ENCODE measurements at regions not wholly inside any gene's neighbourhood (a gene's known extent, or its start where the extent isn't known, plus 50 kb on each side); places are given as distances from the start of the nearest gene placed in this dataset.
"Not testable (repeated sequence)": the region's sequence is repeated elsewhere in the genome, so short reads cannot be mapped to it uniquely, and the experiment has no call there.

- not testable (repeated sequence) for ATAC-seq (ENCODE audit: low read depth in 2 of 2); H3K27ac Mint-ChIP-seq
Measured at GRCh38 chr1:121073852-121074251, 110.3 kb downstream of the FAM72B start.

GRCh38 chr1:121075254-121075805, 108.8 kb downstream of the FAM72B start:
- not testable (repeated sequence) for H3K4me1 Mint-ChIP-seq; H3K27ac ChIP-seq (ENCODE audit: insufficient read depth, low read length, poor library complexity, severe bottlenecking); H3K36me3 Mint-ChIP-seq; H3K36me3 ChIP-seq (ENCODE audit: control insufficient read depth, insufficient read depth, low read length); DNase-seq; H3K27ac Mint-ChIP-seq; H3K27me3 ChIP-seq (ENCODE audit: control insufficient read depth, insufficient read depth, low read length); ATAC-seq (ENCODE audit: low read depth in 2 of 2); H3K4me3 Mint-ChIP-seq; H3K4me3 ChIP-seq (ENCODE audit: low read depth, low read length); H3K9me3 Mint-ChIP-seq; H3K9me3 ChIP-seq (ENCODE audit: control insufficient read depth in 2 of 2, low read length in 2 of 2); H3K4me1 ChIP-seq (ENCODE audit: control insufficient read depth, insufficient read depth, low read length, poor library complexity, severe bottlenecking)
- H3K27me3 Mint-ChIP-seq = peaks cover 11% of the 10 kb centered on the region

More at GRCh38 chr1:121073852-121074251, 110.3 kb downstream of the FAM72B start:
- not testable (repeated sequence) for H3K27ac ChIP-seq (ENCODE audit: insufficient read depth, low read length, poor library complexity, severe bottlenecking); H3K27me3 ChIP-seq (ENCODE audit: control insufficient read depth, insufficient read depth, low read length); H3K9me3 Mint-ChIP-seq; H3K4me1 Mint-ChIP-seq; H3K9me3 ChIP-seq (ENCODE audit: control insufficient read depth in 2 of 2, low read length in 2 of 2); H3K4me3 ChIP-seq (ENCODE audit: low read depth, low read length); H3K4me1 ChIP-seq (ENCODE audit: control insufficient read depth, insufficient read depth, low read length, poor library complexity, severe bottlenecking); H3K4me3 Mint-ChIP-seq; DNase-seq; H3K27me3 Mint-ChIP-seq; H3K36me3 ChIP-seq (ENCODE audit: control insufficient read depth, insufficient read depth, low read length); H3K36me3 Mint-ChIP-seq

GRCh38 chr1:121076674-121077073, 107.5 kb downstream of the FAM72B start:
- not testable (repeated sequence) for H3K9me3 ChIP-seq (ENCODE audit: control insufficient read depth in 2 of 2, low read length in 2 of 2); H3K4me3 Mint-ChIP-seq; H3K9me3 Mint-ChIP-seq; H3K4me3 ChIP-seq (ENCODE audit: low read depth, low read length); H3K36me3 Mint-ChIP-seq; H3K4me1 ChIP-seq (ENCODE audit: control insufficient read depth, insufficient read depth, low read length, poor library complexity, severe bottlenecking); ATAC-seq (ENCODE audit: low read depth in 2 of 2); H3K27ac ChIP-seq (ENCODE audit: insufficient read depth, low read length, poor library complexity, severe bottlenecking); H3K36me3 ChIP-seq (ENCODE audit: control insufficient read depth, insufficient read depth, low read length); H3K4me1 Mint-ChIP-seq; DNase-seq; H3K27ac Mint-ChIP-seq; H3K27me3 ChIP-seq (ENCODE audit: control insufficient read depth, insufficient read depth, low read length)
- peaks cover 14% of the 10 kb centered on the region for H3K27me3 Mint-ChIP-seq

GRCh38 chr1:121079655-121080054, 104.5 kb downstream of the FAM72B start:
- ATAC-seq (ENCODE audit: low read depth in 2 of 2); H3K36me3 Mint-ChIP-seq; DNase-seq; H3K27ac Mint-ChIP-seq; H3K4me1 ChIP-seq (ENCODE audit: control insufficient read depth, insufficient read depth, low read length, poor library complexity, severe bottlenecking); H3K4me3 ChIP-seq (ENCODE audit: low read depth, low read length); H3K27ac ChIP-seq (ENCODE audit: insufficient read depth, low read length, poor library complexity, severe bottlenecking); H3K9me3 Mint-ChIP-seq; H3K9me3 ChIP-seq (ENCODE audit: control insufficient read depth in 2 of 2, low read length in 2 of 2); H3K4me3 Mint-ChIP-seq; H3K27me3 ChIP-seq (ENCODE audit: control insufficient read depth, insufficient read depth, low read length); H3K36me3 ChIP-seq (ENCODE audit: control insufficient read depth, insufficient read depth, low read length); H3K4me1 Mint-ChIP-seq: not testable (repeated sequence)
- peaks cover 15% of the 10 kb centered on the region for H3K27me3 Mint-ChIP-seq

- peak in 1 of 3 donors; percentile 50 for DNase-seq
- H3K4me1 ChIP-seq (ENCODE audit: control insufficient read depth, insufficient read depth, low read length, poor library complexity, severe bottlenecking); H3K36me3 Mint-ChIP-seq; H3K27ac ChIP-seq (ENCODE audit: insufficient read depth, low read length, poor library complexity, severe bottlenecking); H3K4me1 Mint-ChIP-seq; ATAC-seq (ENCODE audit: low read depth in 2 of 2); H3K4me3 ChIP-seq (ENCODE audit: low read depth, low read length); H3K9me3 Mint-ChIP-seq; H3K9me3 ChIP-seq (ENCODE audit: control insufficient read depth in 2 of 2, low read length in 2 of 2); H3K27me3 ChIP-seq (ENCODE audit: control insufficient read depth, insufficient read depth, low read length); H3K36me3 ChIP-seq (ENCODE audit: control insufficient read depth, insufficient read depth, low read length); H3K27ac Mint-ChIP-seq; H3K4me3 Mint-ChIP-seq: not testable (repeated sequence)
- H3K27me3 Mint-ChIP-seq = peaks cover 15% of the 10 kb centered on the region
Measured at GRCh38 chr1:121080197-121080903, 103.8 kb downstream of the FAM72B start.

- H3K4me1 Mint-ChIP-seq; H3K36me3 Mint-ChIP-seq; ATAC-seq (ENCODE audit: low read depth in 2 of 2); H3K4me3 ChIP-seq (ENCODE audit: low read depth, low read length); H3K36me3 ChIP-seq (ENCODE audit: control insufficient read depth, insufficient read depth, low read length); H3K9me3 ChIP-seq (ENCODE audit: control insufficient read depth in 2 of 2, low read length in 2 of 2); H3K27me3 ChIP-seq (ENCODE audit: control insufficient read depth, insufficient read depth, low read length); DNase-seq; H3K4me3 Mint-ChIP-seq; H3K9me3 Mint-ChIP-seq; H3K27ac Mint-ChIP-seq; H3K4me1 ChIP-seq (ENCODE audit: control insufficient read depth, insufficient read depth, low read length, poor library complexity, severe bottlenecking); H3K27ac ChIP-seq (ENCODE audit: insufficient read depth, low read length, poor library complexity, severe bottlenecking): not testable (repeated sequence)
- peaks cover 15% of the 10 kb centered on the region for H3K27me3 Mint-ChIP-seq
Measured at GRCh38 chr1:121080904-121081264, 103.3 kb downstream of the FAM72B start.

GRCh38 chr1:121081625-121082199, 102.4 kb downstream of the FAM72B start:
- not testable (repeated sequence) for H3K36me3 ChIP-seq (ENCODE audit: control insufficient read depth, insufficient read depth, low read length); H3K9me3 ChIP-seq (ENCODE audit: control insufficient read depth in 2 of 2, low read length in 2 of 2); H3K4me3 Mint-ChIP-seq; H3K4me1 ChIP-seq (ENCODE audit: control insufficient read depth, insufficient read depth, low read length, poor library complexity, severe bottlenecking); H3K27ac Mint-ChIP-seq; H3K4me1 Mint-ChIP-seq; DNase-seq; H3K27ac ChIP-seq (ENCODE audit: insufficient read depth, low read length, poor library complexity, severe bottlenecking); H3K27me3 ChIP-seq (ENCODE audit: control insufficient read depth, insufficient read depth, low read length); H3K9me3 Mint-ChIP-seq; H3K4me3 ChIP-seq (ENCODE audit: low read depth, low read length); H3K36me3 Mint-ChIP-seq; ATAC-seq (ENCODE audit: low read depth in 2 of 2)
- H3K27me3 Mint-ChIP-seq = peaks cover 15% of the 10 kb centered on the region

GRCh38 chr1:121082995-121083394, 101.1 kb downstream of the FAM72B start:
- H3K4me1 ChIP-seq (ENCODE audit: control insufficient read depth, insufficient read depth, low read length, poor library complexity, severe bottlenecking); H3K4me3 ChIP-seq (ENCODE audit: low read depth, low read length); H3K9me3 ChIP-seq (ENCODE audit: control insufficient read depth in 2 of 2, low read length in 2 of 2); H3K4me1 Mint-ChIP-seq; H3K4me3 Mint-ChIP-seq; H3K27ac ChIP-seq (ENCODE audit: insufficient read depth, low read length, poor library complexity, severe bottlenecking); H3K27me3 ChIP-seq (ENCODE audit: control insufficient read depth, insufficient read depth, low read length); DNase-seq; H3K27ac Mint-ChIP-seq; H3K9me3 Mint-ChIP-seq; ATAC-seq (ENCODE audit: low read depth in 2 of 2); H3K36me3 ChIP-seq (ENCODE audit: control insufficient read depth, insufficient read depth, low read length); H3K36me3 Mint-ChIP-seq: not testable (repeated sequence)
- peaks cover 15% of the 10 kb centered on the region for H3K27me3 Mint-ChIP-seq
